AG04449 (cell line): ENCODE measurements at regions not wholly inside any gene's neighbourhood (a gene's known extent, or its start where the extent isn't known, plus 50 kb on each side); places are given as distances from the start of the nearest gene placed in this dataset.
"Not testable (repeated sequence)": the region's sequence is repeated elsewhere in the genome, so short reads cannot be mapped to it uniquely, and the experiment has no call there.

Source experiments
- CTCF ChIA-PET: fragments of 350-600 bp; formaldehyde crosslinking; extraction: SDS; loops from one replicate; lab custom pipeline; 2021; ENCODE audit warnings: antibody characterized with exemption; lab: Yijun Ruan, JAX
- POLR2A ChIA-PET: fragments of 400-600, 350-600 bp; formaldehyde crosslinking; extraction: SDS; loops from one replicate; lab custom pipeline; 2020; ENCODE audit warnings: antibody characterized with exemption, inconsistent platforms; lab: Yijun Ruan, JAX
- DNase-seq: peaks from one replicate; pipeline ENCODE4 v3.0.0-alpha.2; 2010; ENCODE audit warnings: low read depth, low spot score
- H3K4me3 ChIP-seq: 2 replicates; pipeline ENCODE4 v1.5.1; 2011; ENCODE audit warnings: low read depth, mild to moderate bottlenecking, control low read depth, low read length
- TF ChIP-seq, protein P1 (sequence below): IDR thresholded peaks from one replicate; pipeline ENCODE4 v1.5.1; 2011; ENCODE audit warnings: mild to moderate bottlenecking, moderate library complexity, low read length, control low read depth, inconsistent platforms; ENCODE audit not compliant: insufficient read depth; ENCODE audit errors: missing control alignments

DNA sequence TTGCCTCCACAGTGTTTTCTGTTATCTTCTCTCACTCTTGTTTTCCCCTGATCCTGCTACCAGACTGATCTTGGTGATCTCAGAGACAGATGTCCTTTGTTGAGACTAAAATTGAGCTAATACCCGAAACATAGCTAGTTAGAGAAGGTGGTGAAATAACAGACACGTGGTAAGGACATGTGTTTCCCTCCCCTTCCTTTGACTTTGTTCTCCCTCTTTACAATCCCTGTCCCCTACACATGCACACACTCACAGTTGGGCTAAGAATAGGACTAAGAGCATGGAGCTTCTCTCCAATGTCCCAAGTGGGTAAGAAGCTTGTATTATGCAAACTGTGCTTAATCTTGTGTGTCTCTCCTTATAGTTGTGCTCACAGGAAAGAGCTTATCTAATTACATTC is 1603.0 kb upstream of the C9orf72 start:
- POLR2A ChIA-PET, result no interaction called here

DNA sequence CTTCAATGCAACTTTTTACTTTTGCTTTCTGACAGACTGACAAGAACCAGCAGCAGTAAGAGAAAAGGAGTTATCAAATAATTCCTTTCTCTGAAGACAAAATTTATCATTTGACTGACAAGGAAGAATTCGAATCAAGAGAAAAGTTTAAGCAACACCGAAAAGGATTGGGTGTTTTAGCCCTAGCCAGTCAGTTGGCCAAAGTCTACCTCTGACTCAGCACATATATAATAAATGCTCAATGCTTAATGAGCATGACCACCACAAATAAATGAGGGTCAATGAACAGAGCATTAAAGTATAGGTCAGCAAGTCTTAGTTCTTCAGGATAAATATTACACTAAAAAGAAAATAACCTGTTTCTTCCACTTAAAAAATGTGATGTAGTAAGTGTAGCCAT is 1603.5 kb upstream of the C9orf72 start:
- ChIA-PET CTCF (no interaction called here), POLR2A (no interaction called here)
- no peak overlapping the region for H3K4me3 ChIP-seq
- TF ChIP-seq, protein P1, sequence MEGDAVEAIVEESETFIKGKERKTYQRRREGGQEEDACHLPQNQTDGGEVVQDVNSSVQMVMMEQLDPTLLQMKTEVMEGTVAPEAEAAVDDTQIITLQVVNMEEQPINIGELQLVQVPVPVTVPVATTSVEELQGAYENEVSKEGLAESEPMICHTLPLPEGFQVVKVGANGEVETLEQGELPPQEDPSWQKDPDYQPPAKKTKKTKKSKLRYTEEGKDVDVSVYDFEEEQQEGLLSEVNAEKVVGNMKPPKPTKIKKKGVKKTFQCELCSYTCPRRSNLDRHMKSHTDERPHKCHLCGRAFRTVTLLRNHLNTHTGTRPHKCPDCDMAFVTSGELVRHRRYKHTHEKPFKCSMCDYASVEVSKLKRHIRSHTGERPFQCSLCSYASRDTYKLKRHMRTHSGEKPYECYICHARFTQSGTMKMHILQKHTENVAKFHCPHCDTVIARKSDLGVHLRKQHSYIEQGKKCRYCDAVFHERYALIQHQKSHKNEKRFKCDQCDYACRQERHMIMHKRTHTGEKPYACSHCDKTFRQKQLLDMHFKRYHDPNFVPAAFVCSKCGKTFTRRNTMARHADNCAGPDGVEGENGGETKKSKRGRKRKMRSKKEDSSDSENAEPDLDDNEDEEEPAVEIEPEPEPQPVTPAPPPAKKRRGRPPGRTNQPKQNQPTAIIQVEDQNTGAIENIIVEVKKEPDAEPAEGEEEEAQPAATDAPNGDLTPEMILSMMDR, result no peak
- no peak for DNase-seq

More for the DNA sequence above, 1603.0 kb upstream of the C9orf72 start:
- H3K4me3 ChIP-seq, result no peak overlapping the region
- TF ChIP-seq, protein P1, result no peak
- DNase-seq, result no peak
- CTCF ChIA-PET, result no interaction called here

DNA sequence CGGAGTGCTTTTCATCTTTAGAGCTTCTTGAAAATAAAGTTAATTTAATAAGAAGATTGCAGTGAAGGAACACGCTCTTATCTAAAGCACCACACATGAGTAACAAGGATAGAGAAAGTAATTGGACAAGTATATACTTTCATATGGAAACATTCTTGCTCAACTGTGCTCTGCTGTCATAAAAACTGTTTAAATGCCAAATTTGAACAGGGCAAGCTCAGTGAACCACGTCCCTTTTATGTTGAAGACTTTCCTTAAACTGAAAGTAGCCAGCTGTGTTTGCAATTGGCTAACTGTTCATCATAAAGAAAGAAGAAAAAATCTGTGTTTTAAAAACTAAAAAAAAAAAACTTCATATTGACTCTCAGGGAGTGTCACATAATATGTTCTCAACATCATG is 1610.7 kb upstream of the C9orf72 start:
- CTCF ChIA-PET, result no interaction called here
- DNase-seq, result no peak
- TF ChIP-seq, protein P1, result no peak
- no peak overlapping the region for H3K4me3 ChIP-seq
- POLR2A ChIA-PET, result no interaction called here

DNA sequence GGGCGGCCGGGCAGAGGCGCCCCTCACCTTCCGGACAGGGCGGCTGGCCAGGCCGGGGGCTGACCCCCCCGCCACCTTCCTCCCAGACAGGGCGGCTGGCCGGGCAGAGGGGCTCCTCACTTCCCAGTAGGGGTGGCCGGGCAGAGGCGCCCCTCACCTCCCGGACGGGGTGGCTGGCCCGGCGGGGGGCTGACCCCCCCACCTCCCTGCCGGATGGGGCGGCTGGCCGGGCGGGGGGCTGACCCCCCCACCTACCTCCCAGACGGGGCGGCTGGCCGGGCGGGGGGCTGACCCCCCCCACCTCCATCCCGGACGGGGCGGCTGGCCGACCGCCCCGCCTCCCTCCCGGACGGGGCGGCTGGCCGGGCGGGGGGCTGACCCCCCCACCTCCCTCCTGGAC is 1615.5 kb upstream of the C9orf72 start:
- POLR2A ChIA-PET, CTCF ChIA-PET, H3K4me3 ChIP-seq, DNase-seq: not testable (repeated sequence)

DNA sequence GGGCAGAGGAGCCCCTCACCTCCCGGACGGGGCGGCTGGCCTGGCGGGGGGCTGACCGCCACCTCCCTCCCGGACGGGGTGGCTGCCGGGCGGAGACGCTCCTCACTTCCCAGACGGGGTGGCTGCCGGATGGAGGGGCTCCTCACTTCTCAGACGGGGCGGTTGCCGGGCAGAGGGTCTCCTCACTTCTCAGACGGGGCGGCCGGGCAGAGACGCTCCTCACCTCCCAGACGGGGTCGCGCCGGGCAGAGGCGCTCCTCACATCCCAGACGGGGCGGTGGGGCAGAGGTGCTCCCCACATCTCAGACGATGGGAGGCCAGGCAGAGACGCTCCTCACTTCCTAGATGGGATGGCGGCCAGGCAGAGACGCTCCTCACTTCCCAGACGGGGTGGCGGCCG is 1615.9 kb upstream of the C9orf72 start:
- CTCF ChIA-PET, DNase-seq, H3K4me3 ChIP-seq, POLR2A ChIA-PET: not testable (repeated sequence)

DNA sequence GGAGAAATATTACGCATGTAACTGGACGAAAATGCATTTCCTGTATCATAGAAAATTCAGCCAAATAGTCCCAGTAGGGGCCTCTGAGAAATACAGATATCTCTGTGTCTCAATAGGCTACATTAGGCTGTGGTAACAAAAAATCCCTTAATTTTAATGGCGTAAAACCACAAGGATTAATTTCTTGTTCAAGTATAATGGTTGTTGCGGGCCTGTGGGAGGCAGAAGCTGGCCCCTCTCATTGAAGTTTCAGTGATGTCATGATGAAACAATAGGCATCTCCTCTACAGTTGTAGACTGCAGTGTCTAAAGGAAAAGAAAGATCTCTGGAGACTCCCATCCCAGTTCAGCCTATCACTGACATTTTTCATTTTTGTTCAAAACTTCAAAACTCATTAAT is 1625.6 kb upstream of the C9orf72 start:
- POLR2A ChIA-PET, result no interaction called here
- CTCF ChIA-PET, result interaction anchor here (1.3 kb wide), 1 partner anchor 13 kb away, joined by 3 read pairs; no protein-coding TSS in a partner anchor
- TF ChIP-seq, protein P1, result no peak
- no peak overlapping the region for H3K4me3 ChIP-seq
- no peak for DNase-seq

DNA sequence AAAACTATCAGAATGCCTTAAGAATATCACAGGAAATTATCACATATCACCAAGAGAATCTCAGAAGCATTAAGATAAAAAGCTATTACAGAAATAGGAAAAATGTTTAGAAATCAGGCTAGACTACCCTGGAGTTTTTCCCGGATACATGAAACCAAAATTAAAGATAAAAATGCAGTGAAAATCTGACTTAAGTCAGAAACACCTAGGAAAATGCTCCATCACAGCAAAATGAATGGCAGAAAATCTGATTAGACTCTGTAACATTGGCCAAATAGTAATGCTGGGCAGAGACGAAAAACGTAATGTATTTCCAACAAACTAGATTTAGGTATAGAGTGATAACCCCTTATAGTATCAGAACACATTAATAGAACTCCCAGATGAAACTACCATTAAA is 1626.7 kb upstream of the C9orf72 start:
- no peak for DNase-seq
- H3K4me3 ChIP-seq, result no peak overlapping the region
- ChIA-PET POLR2A (no interaction called here), CTCF (no interaction called here)
- TF ChIP-seq, protein P1, result no peak
